NT2/D1 (cell line): ENCODE measurements at regions not wholly inside any gene's neighbourhood (a gene's known extent, or its start where the extent isn't known, plus 50 kb on each side); places are given as distances from the start of the nearest gene placed in this dataset.

Experiments used
- SUZ12 ChIP-seq: IDR thresholded peaks from 2 replicates; pipeline ENCODE4 v1.6.1; 2011; ENCODE audit not compliant: insufficient read length, insufficient read depth; ENCODE audit errors: extremely low read depth
- YY1 ChIP-seq: IDR thresholded peaks from 2 replicates; pipeline ENCODE4 v1.6.1; 2011; ENCODE audit not compliant: insufficient read length, insufficient read depth
- ZNF274 ChIP-seq: IDR thresholded peaks from 2 replicates; pipeline ENCODE4 v1.6.1; 2011; ENCODE audit warnings: mild to moderate bottlenecking, low read depth, low read length

DNA sequence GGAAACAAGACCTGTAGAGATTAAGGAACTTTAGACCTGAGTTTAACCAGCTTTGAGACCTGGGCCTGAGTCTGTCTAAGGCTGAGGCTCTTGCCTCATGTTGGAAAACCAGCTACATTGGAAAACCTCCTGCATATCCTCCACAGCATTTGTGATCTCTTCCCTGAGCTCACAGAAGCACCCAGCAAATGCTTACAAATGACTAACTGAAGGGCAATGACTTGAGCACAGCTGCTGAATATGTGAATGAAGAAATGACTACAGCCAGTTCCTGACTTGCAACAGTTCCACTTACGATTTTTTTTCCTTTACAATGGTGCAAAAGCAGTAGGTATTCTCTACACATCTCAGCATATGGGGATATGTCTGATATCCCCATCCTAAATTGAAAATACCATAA, 112.4 kb upstream of the RREB1 start:
- TF ChIP-seq YY1: no peak
- no peak for TF ChIP-seq ZNF274
- no peak for TF ChIP-seq SUZ12
